Stomach (tissue), 8 donors: ENCODE measurements at regions not wholly inside any gene's neighbourhood (a gene's known extent, or its start where the extent isn't known, plus 50 kb on each side); places are given as distances from the start of the nearest gene placed in this dataset.

Experiments
- DNase-seq, 2 donors: peaks; one replicate each; pipeline versions ENCODE4 v3.0.0 to v3.0.0-alpha.2; 2013 to 2019
- H3K27ac ChIP-seq, 5 donors: fragments of 200-600 bp in 4 of 5; sonication (generic) in 4 of 5; one replicate each; pipeline ENCODE4 v1.5.1; 2013 to 2019; ENCODE audit warnings: mild to moderate bottlenecking in 1 of 5, moderate library complexity in 1 of 5
- H3K27me3 ChIP-seq, 3 donors: fragments of 200-600 bp; sonication (generic); one replicate each; pipeline ENCODE4 v1.5.1; 2017 to 2019; ENCODE audit warnings: mixed run types in 1 of 3
- H3K36me3 ChIP-seq, 4 donors: fragments of 200-600 bp; sonication (generic); 1 replicate in 3 of 4; 2 replicates in 1 of 4; pipeline ENCODE4 v1.5.1; 2016 to 2019
- H3K4me1 ChIP-seq, 4 donors: fragments of 200-600 bp; sonication (generic); one replicate each; pipeline ENCODE4 v1.5.1; 2016 to 2019
- H3K4me3 ChIP-seq, 4 donors: fragments of 200-600 bp; sonication (generic) in 3 of 4; one replicate each; pipeline ENCODE4 v1.5.1; 2016 to 2019; ENCODE audit warnings: mild to moderate bottlenecking in 1 of 4
- H3K9me3 ChIP-seq, 4 donors: fragments of 200-600 bp; sonication (generic); one replicate each; pipeline ENCODE4 v1.5.1; 2016 to 2019
- EP300 ChIP-seq: sonication (generic); formaldehyde crosslinking; IDR thresholded peaks from one replicate; pipeline ENCODE4 v1.6.1; 2017; ENCODE audit warnings: antibody characterized with exemption
- POLR2A ChIP-seq, 4 donors: fragments of 450-650 bp; IDR thresholded peaks; one replicate each; pipeline ENCODE4 v1.6.1; 2016; ENCODE audit warnings: antibody characterized with exemption in 4 of 4, control low read depth in 2 of 4, mild to moderate bottlenecking in 1 of 4, moderate library complexity in 1 of 4
- POLR2AphosphoS5 ChIP-seq, 3 donors: sonication (generic); formaldehyde crosslinking; IDR thresholded peaks; one replicate each; pipeline ENCODE4 v1.6.1; 2016; ENCODE audit warnings: antibody characterized with exemption in 3 of 3
- WGBS, 5 donors: extraction: QIAGEN DNeasy Blood & Tissue Kit in 3 of 5; methylation state at CpG; one replicate each; pipeline versions ENCODE4 v1.1.5 to v1.1.7; 2013 to 2018; 5-methylcytosine and 5-hydroxymethylcytosine counted together
- intact Hi-C: fragments of 100-400 bp; cut with DNase I; formaldehyde crosslinking; loops from one replicate; pipeline ENCODE4 v1.15.1; 2023; ENCODE audit warnings: low total_unique reads
- TF ChIP-seq, protein P1 (sequence below), 7 experiments: fragments of 450-650 bp in 4 of 7; fragments of 200-600 bp in 3 of 7; sonication (generic) in 3 of 7; IDR thresholded peaks; one replicate each; pipeline ENCODE4 v1.5.1; 2016 to 2019; ENCODE audit warnings: antibody characterized with exemption in 7 of 7, control low read depth in 2 of 7, mild to moderate bottlenecking in 1 of 7
- donor health status: healthy with polysubstance abuse.
- donor health status: Bipolar disorder and iron deficiency.
- donor health status: healthy.

- peak in 1 of 2 donors; percentile 39 for DNase-seq
- TF ChIP-seq, protein P1, sequence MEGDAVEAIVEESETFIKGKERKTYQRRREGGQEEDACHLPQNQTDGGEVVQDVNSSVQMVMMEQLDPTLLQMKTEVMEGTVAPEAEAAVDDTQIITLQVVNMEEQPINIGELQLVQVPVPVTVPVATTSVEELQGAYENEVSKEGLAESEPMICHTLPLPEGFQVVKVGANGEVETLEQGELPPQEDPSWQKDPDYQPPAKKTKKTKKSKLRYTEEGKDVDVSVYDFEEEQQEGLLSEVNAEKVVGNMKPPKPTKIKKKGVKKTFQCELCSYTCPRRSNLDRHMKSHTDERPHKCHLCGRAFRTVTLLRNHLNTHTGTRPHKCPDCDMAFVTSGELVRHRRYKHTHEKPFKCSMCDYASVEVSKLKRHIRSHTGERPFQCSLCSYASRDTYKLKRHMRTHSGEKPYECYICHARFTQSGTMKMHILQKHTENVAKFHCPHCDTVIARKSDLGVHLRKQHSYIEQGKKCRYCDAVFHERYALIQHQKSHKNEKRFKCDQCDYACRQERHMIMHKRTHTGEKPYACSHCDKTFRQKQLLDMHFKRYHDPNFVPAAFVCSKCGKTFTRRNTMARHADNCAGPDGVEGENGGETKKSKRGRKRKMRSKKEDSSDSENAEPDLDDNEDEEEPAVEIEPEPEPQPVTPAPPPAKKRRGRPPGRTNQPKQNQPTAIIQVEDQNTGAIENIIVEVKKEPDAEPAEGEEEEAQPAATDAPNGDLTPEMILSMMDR (IDR thresholded peaks at IDR 0.05), result no peak
- peak; percentile 55 to 92 (median 76) for TF ChIP-seq POLR2AphosphoS5 (IDR thresholded peaks at IDR 0.05)
- 84 to 94% (median 87%) methylated on average over 3 of the region's 3 CpGs for WGBS, 5 donors
- peak overlapping the region; percentile 11 to 78 (median 69) for H3K27ac ChIP-seq
- no peak overlapping the region for H3K4me3 ChIP-seq
- H3K4me1 ChIP-seq, result peaks cover 38 to 60% (median 50%) of the 10 kb centered on the region in 4 donors
- no peaks in the 10 kb centered on the region for H3K36me3 ChIP-seq
- intact Hi-C loops, result no loop called here
- no peaks in the 10 kb centered on the region for H3K27me3 ChIP-seq
- H3K9me3 ChIP-seq, result no peaks in the 10 kb centered on the region
Observed at GRCh38 chr11:130652671-130653335, 204.4 kb downstream of the ADAMTS15 start.

GRCh38 chr11:130653838-130654636 lies 205.6 kb downstream of the ADAMTS15 start:
- peak; percentile 13 for TF ChIP-seq EP300
- TF ChIP-seq, protein P1 (IDR thresholded peaks at IDR 0.05), result no peak
- peak in 2 of 3 donors; percentile 32 to 81 for TF ChIP-seq POLR2AphosphoS5 (IDR thresholded peaks at IDR 0.05)
- WGBS, 5 donors, result 14 to 33% (median 21%) methylated on average over 5 of the region's 5 CpGs
- peak overlapping the region; percentile 62 to 79 (median 78) for H3K27ac ChIP-seq
- DNase-seq, result peak; percentile 76 to 88
- no peaks in the 10 kb centered on the region for H3K27me3 ChIP-seq
- no peaks in the 10 kb centered on the region for H3K36me3 ChIP-seq
- no peak overlapping the region for H3K4me3 ChIP-seq
- peaks cover 38 to 56% (median 47%) of the 10 kb centered on the region in 4 donors for H3K4me1 ChIP-seq
- intact Hi-C loops, result no loop called here
- no peaks in the 10 kb centered on the region for H3K9me3 ChIP-seq

DNA sequence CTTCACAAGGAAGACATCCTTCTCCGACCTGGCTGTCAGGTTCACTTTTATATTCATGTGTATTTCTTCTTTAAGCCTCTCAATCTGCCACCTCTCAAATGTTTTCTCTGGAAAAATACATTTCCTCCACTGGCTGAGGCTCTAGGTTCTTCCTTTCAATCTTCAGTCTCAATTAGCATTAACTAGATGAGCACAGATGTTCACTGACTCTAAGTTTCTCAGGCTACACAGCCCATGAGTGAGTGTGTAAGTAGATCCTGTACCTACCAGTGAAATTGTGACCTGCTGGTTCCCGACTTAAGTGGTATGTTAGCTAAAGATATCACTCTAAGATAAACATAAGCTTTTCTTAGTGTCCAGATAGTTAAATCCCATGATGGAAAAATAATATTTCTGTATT lies 206.9 kb downstream of the ADAMTS15 start:
- Histone ChIP-seq H3K27me3 (no peaks in the 10 kb centered on the region), H3K9me3 (no peaks in the 10 kb centered on the region), H3K4me3 (no peak overlapping the region), H3K36me3 (no peaks in the 10 kb centered on the region), H3K27ac (peak overlapping the region in 4 of 5 donors; percentile 62 to 78 (median 74)), H3K4me1 (peaks cover 33 to 45% (median 39%) of the 10 kb centered on the region in 4 donors)
- WGBS, 5 donors, result 53 to 71% (median 59%) methylated on average over 2 of the region's 2 CpGs
- DNase-seq, result no peak
- intact Hi-C loops, result no loop called here
- TF ChIP-seq EP300 (no peak), POLR2AphosphoS5 (IDR thresholded peaks at IDR 0.05) (no peak), POLR2A (IDR thresholded peaks at IDR 0.05) (no peak)
- TF ChIP-seq, protein P1 (IDR thresholded peaks at IDR 0.05), result no peak

DNA sequence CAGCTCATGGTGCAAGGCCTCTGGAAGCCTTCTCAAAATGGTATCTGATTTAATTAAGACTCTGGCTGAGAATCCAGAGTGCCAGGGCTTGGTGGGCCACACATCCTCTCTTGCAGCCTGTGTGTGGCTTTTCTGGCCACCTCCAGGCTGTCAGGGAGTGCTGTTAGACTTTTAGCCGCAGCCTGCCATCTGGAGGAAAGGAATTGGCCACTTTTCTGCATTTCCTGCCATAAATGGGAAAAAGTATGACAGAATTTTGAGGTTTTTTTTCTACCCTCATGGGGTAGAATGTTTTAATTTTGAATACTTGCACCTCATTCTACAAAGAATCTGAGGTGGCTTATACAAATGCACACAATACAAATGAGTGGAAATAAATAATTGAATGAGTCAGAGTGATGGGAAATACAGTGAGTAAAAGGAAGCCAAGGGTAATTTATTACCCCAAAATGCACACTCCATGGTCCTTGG lies 218.4 kb downstream of the ADAMTS15 start:
- H3K4me1 ChIP-seq, result peaks cover 0 to 4% (median 1%) of the 10 kb centered on the region in 4 donors
- no peaks in the 10 kb centered on the region for H3K36me3 ChIP-seq
- no peak for TF ChIP-seq POLR2A (IDR thresholded peaks at IDR 0.05)
- no peak for TF ChIP-seq EP300
- TF ChIP-seq, protein P1 (IDR thresholded peaks at IDR 0.05), result no peak
- TF ChIP-seq POLR2AphosphoS5 (IDR thresholded peaks at IDR 0.05), result no peak
- no peaks in the 10 kb centered on the region for H3K27me3 ChIP-seq
- no peak overlapping the region for H3K27ac ChIP-seq
- WGBS, 5 donors, result 60 to 78% (median 65%) methylated on average over 1 of the region's 1 CpG
- intact Hi-C loops, result no loop called here
- H3K9me3 ChIP-seq, result no peaks in the 10 kb centered on the region
- DNase-seq, result no peak
- H3K4me3 ChIP-seq, result no peak overlapping the region
